ENCODE measurements at regions not wholly inside any gene's neighbourhood (a gene's known extent, or its start where the extent isn't known, plus 50 kb on each side); places are given as distances from the start of the nearest gene placed in this dataset.
A peak's percentile ranks its signal among the peaks of the same experiment; 100 is the strongest.

- Mint-ChIP-seq H3K4me3 (ENCODE audit: low read depth) (no peak overlapping the region), H3K36me3 (ENCODE audit: insufficient read depth) (no peaks in the 10 kb centered on the region), H3K4me1 (ENCODE audit: low read depth) (peaks cover 21% of the 10 kb centered on the region), H3K27me3 (peaks cover 3% of the 10 kb centered on the region), H3K9me3 (ENCODE audit: low read depth) (no peaks in the 10 kb centered on the region), H3K27ac (peak overlapping the region; percentile 13)
- no peak for TF ChIP-seq CTCF (IDR thresholded peaks at IDR 0.05; ENCODE audit: unreplicated experiment)
- no peak for DNase-seq (ENCODE audit: low spot score, unreplicated experiment)
These were observed 267.4 kb upstream of the ATP11B start for GRCh38 chr3:182525766-182526374.

- no peak for TF ChIP-seq CTCF (IDR thresholded peaks at IDR 0.05; ENCODE audit: unreplicated experiment)
- Mint-ChIP-seq H3K9me3 (ENCODE audit: low read depth) (no peaks in the 10 kb centered on the region), H3K36me3 (ENCODE audit: insufficient read depth) (no peaks in the 10 kb centered on the region), H3K27ac (no peak overlapping the region), H3K4me3 (ENCODE audit: low read depth) (no peak overlapping the region), H3K27me3 (peaks cover 3% of the 10 kb centered on the region), H3K4me1 (ENCODE audit: low read depth) (peaks cover 21% of the 10 kb centered on the region)
- no peak for DNase-seq (ENCODE audit: low spot score, unreplicated experiment)
These were observed 265.6 kb upstream of the ATP11B start for GRCh38 chr3:182527745-182528144.

- H3K4me1 Mint-ChIP-seq (ENCODE audit: low read depth): peaks cover 21% of the 10 kb centered on the region
These were observed 263.0 kb upstream of the ATP11B start for GRCh38 chr3:182530316-182530715.

DNA sequence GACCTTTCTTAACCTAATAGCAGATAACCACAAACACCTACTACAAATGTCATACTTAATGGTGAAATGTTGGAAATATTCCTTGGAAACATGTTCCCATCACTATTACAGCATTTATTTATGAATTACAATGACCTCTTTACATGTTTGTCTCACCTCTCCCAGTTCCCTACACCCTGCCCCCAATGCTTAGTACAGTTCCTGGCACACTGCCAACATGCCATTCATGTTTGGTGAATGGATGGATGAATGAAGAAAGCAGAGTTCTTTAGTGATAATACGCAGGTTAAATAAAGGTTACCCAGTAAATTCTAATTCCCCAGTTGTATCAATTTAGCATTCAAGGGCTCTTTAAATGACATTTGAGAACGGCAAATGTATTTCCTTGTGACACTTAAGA lies 259.9 kb upstream of the ATP11B start:
- TF ChIP-seq CTCF (IDR thresholded peaks at IDR 0.05; ENCODE audit: unreplicated experiment): no peak
- H3K4me1 Mint-ChIP-seq (ENCODE audit: low read depth): peaks cover 2% of the 10 kb centered on the region
- no peak overlapping the region for H3K4me3 Mint-ChIP-seq (ENCODE audit: low read depth)
- H3K27me3 Mint-ChIP-seq: peaks cover 3% of the 10 kb centered on the region
- H3K36me3 Mint-ChIP-seq (ENCODE audit: insufficient read depth): no peaks in the 10 kb centered on the region
- H3K9me3 Mint-ChIP-seq (ENCODE audit: low read depth): peaks cover 6% of the 10 kb centered on the region
- no peak for DNase-seq (ENCODE audit: low spot score, unreplicated experiment)
- no peak overlapping the region for H3K27ac Mint-ChIP-seq

More at GRCh38 chr3:182530316-182530715, 263.0 kb upstream of the ATP11B start:
- Mint-ChIP-seq H3K36me3 (ENCODE audit: insufficient read depth) (no peaks in the 10 kb centered on the region), H3K27ac (no peak overlapping the region), H3K27me3 (peaks cover 3% of the 10 kb centered on the region), H3K4me3 (ENCODE audit: low read depth) (no peak overlapping the region), H3K9me3 (ENCODE audit: low read depth) (peaks cover 3% of the 10 kb centered on the region)
- no peak for TF ChIP-seq CTCF (IDR thresholded peaks at IDR 0.05; ENCODE audit: unreplicated experiment)
- DNase-seq (ENCODE audit: low spot score, unreplicated experiment): no peak

GRCh38 chr3:182544542-182544941 lies 248.8 kb upstream of the ATP11B start:
- Mint-ChIP-seq H3K27ac (no peak overlapping the region), H3K27me3 (peaks cover 3% of the 10 kb centered on the region), H3K4me1 (ENCODE audit: low read depth) (peaks cover 2% of the 10 kb centered on the region), H3K4me3 (ENCODE audit: low read depth) (no peak overlapping the region), H3K9me3 (ENCODE audit: low read depth) (no peaks in the 10 kb centered on the region), H3K36me3 (ENCODE audit: insufficient read depth) (no peaks in the 10 kb centered on the region)
- TF ChIP-seq CTCF (IDR thresholded peaks at IDR 0.05; ENCODE audit: unreplicated experiment): no peak
- DNase-seq (ENCODE audit: low spot score, unreplicated experiment): no peak

All from progenitor cell of endocrine pancreas (in vitro differentiated cells).